Right lobe of liver (tissue), 6 donors: ENCODE measurements at regions not wholly inside any gene's neighbourhood (a gene's known extent, or its start where the extent isn't known, plus 50 kb on each side); places are given as distances from the start of the nearest gene placed in this dataset.
"Not testable (repeated sequence)": the region's sequence is repeated elsewhere in the genome, so short reads cannot be mapped to it uniquely, and the experiment has no call there.

Experiments
- ATAC-seq, 4 donors: fragments of 200-7000 bp; cut with Tn5 transposase; one replicate each; pipeline ENCODE4 v1.9.1; 2020; ENCODE audit warnings: mild to moderate bottlenecking in 4 of 4, moderate library complexity in 4 of 4
- DNase-seq, 3 donors: peaks; one replicate each; pipeline ENCODE4 v3.0.0-alpha.2; 2020
- H3K27ac ChIP-seq, 3 donors: fragments of 200-600 bp; one replicate each; pipeline ENCODE4 v1.8.0; 2022
- H3K27me3 ChIP-seq, 2 donors: fragments of 200-600 bp; one replicate each; pipeline ENCODE4 v1.8.0; 2022
- H3K36me3 ChIP-seq, 4 donors: fragments of 200-600 bp; sonication (generic) in 1 of 4; one replicate each; pipeline versions ENCODE4 v1.5.1 to v1.8.0; 2017 to 2022; ENCODE audit warnings: control low read depth in 1 of 4
- H3K4me1 ChIP-seq, 4 donors: fragments of 200-600 bp; sonication (generic) in 1 of 4; one replicate each; pipeline versions ENCODE4 v1.5.1 to v1.8.0; 2017 to 2022; ENCODE audit warnings: control low read depth in 1 of 4
- H3K4me3 ChIP-seq, 3 donors: fragments of 200-600 bp; one replicate each; pipeline ENCODE4 v1.8.0; 2022
- H3K9me3 ChIP-seq, 4 donors: fragments of 200-600 bp; sonication (generic) in 1 of 4; one replicate each; pipeline versions ENCODE4 v1.5.1 to v1.8.0; 2017 to 2022; ENCODE audit warnings: control low read depth in 1 of 4
- POLR2A ChIP-seq: fragments of 450-650 bp; IDR thresholded peaks from one replicate; pipeline ENCODE4 v1.6.1; 2017; ENCODE audit warnings: antibody characterized with exemption, mild to moderate bottlenecking
- WGBS: methylation state at CpG from one replicate; pipeline ENCODE4 v1.1.6; 2018; ENCODE audit warnings: low coverage, low lambda C conversion rate; ENCODE audit not compliant: insufficient coverage; ENCODE audit errors: missing lambda C conversion rate; 5-methylcytosine and 5-hydroxymethylcytosine counted together
- intact Hi-C, 2 donors: fragments of 100-400 bp; cut with DNase I; formaldehyde crosslinking; loops; one replicate each; pipeline versions ENCODE4 v1.11.2 to v1.14.1; 2022
- TF ChIP-seq, protein P1 (sequence below), 4 donors: fragments of 200-600 bp in 3 of 4; fragments of 450-650 bp in 1 of 4; IDR thresholded peaks; one replicate each; pipeline versions ENCODE4 v1.5.1 to v1.8.0; 2016 to 2022; ENCODE audit warnings: antibody characterized with exemption in 4 of 4, mild to moderate bottlenecking in 2 of 4
- donor health status: DM: no; HTN: yes; CAD: no.
- donor health status: DM: no; HTN: no; CAD: no.
- donor health status: DM: no; HTN: no; CAD: no.
- donor health status: DM: no; HTN: yes; CAD: no.
- donor health status: DM: no; HTN: yes; CAD: no.

DNA sequence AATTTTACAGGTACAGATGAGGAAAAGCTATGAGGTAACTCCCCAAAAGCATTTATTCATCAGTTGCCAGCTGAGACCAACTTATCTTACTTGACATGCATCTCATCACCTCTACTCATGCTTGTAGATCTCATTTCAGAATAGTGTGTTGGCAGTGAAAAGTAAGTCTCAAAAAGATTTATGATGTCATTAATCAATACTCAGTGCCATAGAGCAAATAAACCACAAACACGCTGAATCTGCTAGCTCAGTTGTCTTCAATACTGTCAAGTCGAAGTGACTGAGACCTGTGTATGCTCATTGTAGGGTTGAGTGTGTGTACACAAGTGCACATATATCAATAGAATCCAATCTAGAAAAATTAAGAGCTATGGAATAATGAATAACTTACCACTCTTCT, 413.5 kb downstream of the CNTN3 start:
- TF ChIP-seq, protein P1, sequence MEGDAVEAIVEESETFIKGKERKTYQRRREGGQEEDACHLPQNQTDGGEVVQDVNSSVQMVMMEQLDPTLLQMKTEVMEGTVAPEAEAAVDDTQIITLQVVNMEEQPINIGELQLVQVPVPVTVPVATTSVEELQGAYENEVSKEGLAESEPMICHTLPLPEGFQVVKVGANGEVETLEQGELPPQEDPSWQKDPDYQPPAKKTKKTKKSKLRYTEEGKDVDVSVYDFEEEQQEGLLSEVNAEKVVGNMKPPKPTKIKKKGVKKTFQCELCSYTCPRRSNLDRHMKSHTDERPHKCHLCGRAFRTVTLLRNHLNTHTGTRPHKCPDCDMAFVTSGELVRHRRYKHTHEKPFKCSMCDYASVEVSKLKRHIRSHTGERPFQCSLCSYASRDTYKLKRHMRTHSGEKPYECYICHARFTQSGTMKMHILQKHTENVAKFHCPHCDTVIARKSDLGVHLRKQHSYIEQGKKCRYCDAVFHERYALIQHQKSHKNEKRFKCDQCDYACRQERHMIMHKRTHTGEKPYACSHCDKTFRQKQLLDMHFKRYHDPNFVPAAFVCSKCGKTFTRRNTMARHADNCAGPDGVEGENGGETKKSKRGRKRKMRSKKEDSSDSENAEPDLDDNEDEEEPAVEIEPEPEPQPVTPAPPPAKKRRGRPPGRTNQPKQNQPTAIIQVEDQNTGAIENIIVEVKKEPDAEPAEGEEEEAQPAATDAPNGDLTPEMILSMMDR (IDR thresholded peaks at IDR 0.05), result no peak
- no peak for TF ChIP-seq POLR2A
- no peaks in the 10 kb centered on the region for H3K4me1 ChIP-seq
- intact Hi-C loops, result no loop called here
- H3K4me3 ChIP-seq, result no peak overlapping the region
- DNase-seq, result no peak
- no peaks in the 10 kb centered on the region for H3K9me3 ChIP-seq
- no peak overlapping the region for H3K27ac ChIP-seq
- H3K36me3 ChIP-seq, result no peaks in the 10 kb centered on the region
- no peaks in the 10 kb centered on the region for H3K27me3 ChIP-seq
- WGBS, result 20% methylated on average over 2 of the region's 2 CpGs
- no peak for ATAC-seq

DNA sequence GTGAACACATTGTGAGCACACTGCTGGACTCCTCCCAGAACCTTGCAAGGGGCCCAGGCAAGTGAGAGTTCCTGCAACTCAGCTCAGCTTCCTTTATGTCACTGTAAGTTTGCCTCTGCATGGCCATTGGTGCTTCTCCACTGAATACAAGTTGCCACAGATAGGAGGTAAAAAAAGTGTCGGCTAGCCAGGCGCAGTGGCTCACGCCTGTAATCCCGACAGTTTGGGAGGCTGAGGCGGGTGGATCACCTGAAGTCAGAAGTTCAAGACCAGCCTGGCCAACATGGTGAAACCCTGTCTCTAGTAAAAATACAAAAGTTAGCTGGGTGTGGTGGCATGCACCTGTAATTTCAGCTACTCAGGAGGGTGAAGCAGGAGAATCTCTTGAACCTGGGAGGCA, 435.8 kb downstream of the CNTN3 start:
- 74% methylated on average over 5 of the region's 5 CpGs for WGBS
- H3K9me3 ChIP-seq, H3K27ac ChIP-seq, intact Hi-C loops, H3K4me3 ChIP-seq, H3K4me1 ChIP-seq, DNase-seq, H3K27me3 ChIP-seq, H3K36me3 ChIP-seq, ATAC-seq: not testable (repeated sequence)

DNA sequence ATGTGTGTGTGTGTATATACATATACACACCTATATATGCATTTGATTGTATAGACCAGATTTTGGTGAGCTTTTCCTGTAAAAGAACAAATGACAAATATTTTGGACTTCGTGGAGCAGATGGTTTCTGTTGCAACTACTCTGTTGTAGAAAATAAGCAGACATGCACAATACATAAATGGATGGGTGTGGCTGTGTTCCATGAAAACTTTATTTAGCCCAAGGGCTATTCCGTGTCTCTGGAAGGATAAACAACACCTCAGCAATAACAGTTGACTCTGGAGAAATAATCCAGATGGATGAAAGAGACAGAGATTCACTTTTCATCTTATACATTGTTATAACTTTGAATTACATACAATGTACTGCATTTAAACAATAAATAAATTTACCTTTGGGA, 441.4 kb downstream of the CNTN3 start:
- 28% methylated on average over 2 of the region's 2 CpGs for WGBS

DNA sequence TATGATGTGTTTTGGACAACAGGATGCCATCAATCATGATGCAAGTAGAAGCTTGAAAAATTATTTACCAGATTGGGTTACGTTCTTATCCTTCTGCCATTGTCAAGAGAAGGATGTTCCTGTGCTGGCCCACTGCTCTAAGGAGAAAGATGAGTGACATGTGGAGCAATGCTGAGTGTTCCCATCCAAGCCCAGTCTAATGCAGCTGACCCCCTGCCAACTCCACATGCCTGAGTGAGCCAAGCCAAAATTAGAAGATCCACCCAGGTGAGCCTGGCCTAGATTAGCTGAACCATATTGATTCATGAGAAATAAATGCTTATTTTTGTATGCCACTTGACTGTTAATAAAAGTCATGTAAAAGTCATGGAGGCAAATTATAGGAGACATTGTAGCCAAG, 446.5 kb downstream of the CNTN3 start:
- H3K4me1 ChIP-seq, result no peaks in the 10 kb centered on the region
- no peak for TF ChIP-seq POLR2A
- TF ChIP-seq, protein P1 (IDR thresholded peaks at IDR 0.05), result no peak
- no peak overlapping the region for H3K27ac ChIP-seq
- no peak for DNase-seq
- no peak overlapping the region for H3K4me3 ChIP-seq
- intact Hi-C loops, result no loop called here
- H3K27me3 ChIP-seq, result no peaks in the 10 kb centered on the region
- ATAC-seq, result no peak
- WGBS, result 60% methylated on average over 1 of the region's 1 CpG
- no peaks in the 10 kb centered on the region for H3K36me3 ChIP-seq
- H3K9me3 ChIP-seq, result no peaks in the 10 kb centered on the region

More for the DNA sequence above, 441.4 kb downstream of the CNTN3 start:
- ATAC-seq (no peak), DNase-seq (no peak)
- no peak overlapping the region for H3K4me3 ChIP-seq
- TF ChIP-seq POLR2A, result no peak
- TF ChIP-seq, protein P1 (IDR thresholded peaks at IDR 0.05), result no peak
- H3K4me1 ChIP-seq, result no peaks in the 10 kb centered on the region
- no peak overlapping the region for H3K27ac ChIP-seq
- H3K27me3 ChIP-seq, result no peaks in the 10 kb centered on the region
- intact Hi-C loops, result no loop called here
- H3K9me3 ChIP-seq, result no peaks in the 10 kb centered on the region
- no peaks in the 10 kb centered on the region for H3K36me3 ChIP-seq

DNA sequence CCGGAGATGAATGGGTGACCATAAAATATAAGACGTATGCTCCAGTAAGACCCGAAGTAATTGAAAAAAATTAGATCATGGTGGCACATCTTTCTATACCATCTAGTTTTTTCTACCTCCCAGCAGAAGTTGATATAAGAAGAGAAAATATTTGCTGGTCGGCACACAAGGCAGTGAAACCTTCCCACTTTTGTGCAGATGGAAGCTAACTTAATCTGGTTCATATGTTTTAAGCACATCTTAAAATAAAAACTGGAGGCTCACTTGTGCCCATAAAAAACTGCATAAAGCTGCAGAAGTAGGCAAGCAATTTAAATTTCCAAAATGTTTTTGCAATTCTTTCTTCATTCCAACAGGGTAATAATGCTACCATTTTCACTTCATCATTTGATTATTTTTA, 449.2 kb downstream of the CNTN3 start:
- DNase-seq, result no peak
- TF ChIP-seq, protein P1 (IDR thresholded peaks at IDR 0.05), result no peak
- TF ChIP-seq POLR2A, result no peak
- H3K4me1 ChIP-seq, result no peaks in the 10 kb centered on the region
- H3K27ac ChIP-seq, result no peak overlapping the region
- no peak for ATAC-seq
- no peaks in the 10 kb centered on the region for H3K27me3 ChIP-seq
- intact Hi-C loops, result no loop called here
- H3K36me3 ChIP-seq, result no peaks in the 10 kb centered on the region
- no peak overlapping the region for H3K4me3 ChIP-seq
- 55% methylated on average over 4 of the region's 4 CpGs for WGBS
- H3K9me3 ChIP-seq, result no peaks in the 10 kb centered on the region
